ENCODE measurements at regions not wholly inside any gene's neighbourhood (a gene's known extent, or its start where the extent isn't known, plus 50 kb on each side); places are given as distances from the start of the nearest gene placed in this dataset.

- Histone ChIP-seq H3K4me3 (ENCODE audit: extremely low read depth in 1 of 4, insufficient read depth in 2 of 4, low read depth in 3 of 4, low read length in 4 of 4) (no peak overlapping the region), H3K79me1 (ENCODE audit: low read depth, low read length) (no peaks in the 10 kb centered on the region), H3K9me3 (ENCODE audit: insufficient read depth in 2 of 2, low read depth in 1 of 2, low read length in 1 of 2) (no peaks in the 10 kb centered on the region), H3K4ac (replicated peaks; ENCODE audit: insufficient read length, low read depth, low read length) (no peak overlapping the region), H3K9ac (replicated peaks in 1 of 4; ENCODE audit: extremely low read depth in 1 of 4, low read depth in 3 of 4, low read length in 3 of 4) (no peak overlapping the region), H4K91ac (replicated peaks; ENCODE audit: insufficient read length, low read length) (no peak overlapping the region), H3K56ac (replicated peaks; ENCODE audit: insufficient read length, low read depth, low read length) (no peak overlapping the region), H3K4me2 (ENCODE audit: insufficient read depth in 1 of 2, low read depth in 2 of 2, low read length in 2 of 2) (no peak overlapping the region), H3K18ac (ENCODE audit: extremely low read depth, low read length) (no peak overlapping the region), H2BK15ac (ENCODE audit: low read length) (no peak overlapping the region), H2BK120ac (replicated peaks; ENCODE audit: low read depth, low read length) (no peak overlapping the region), H4K5ac (ENCODE audit: insufficient read length, low read depth, low read length) (no peak overlapping the region), H2BK5ac (ENCODE audit: low read depth, low read length) (no peak overlapping the region), H2BK12ac (ENCODE audit: low read depth, low read length) (no peak overlapping the region), H2AFZ (ENCODE audit: low read length) (no peak overlapping the region), H3K23ac (ENCODE audit: insufficient read length) (no peak overlapping the region), H3K23me2 (ENCODE audit: low read depth, low read length) (no peaks in the 10 kb centered on the region), H2AK5ac (ENCODE audit: low read depth, low read length) (no peak overlapping the region), H3K27me3 (replicated peaks in 1 of 4; ENCODE audit: control insufficient read depth in 3 of 4, extremely low read depth in 1 of 4, insufficient read depth in 3 of 4, low read length in 3 of 4) (no peaks in the 10 kb centered on the region), H3K79me2 (ENCODE audit: control insufficient read depth in 1 of 2, insufficient read depth in 2 of 2, low read length in 2 of 2) (no peaks in the 10 kb centered on the region), H3K27ac (ENCODE audit: low read depth, low read length) (no peak overlapping the region), H3K36me3 (ENCODE audit: control insufficient read depth in 2 of 4, insufficient read depth in 4 of 4, low read length in 3 of 4) (no peaks in the 10 kb centered on the region), H2BK20ac (ENCODE audit: low read length) (no peak overlapping the region), H3K4me1 (replicated peaks in 1 of 4; ENCODE audit: control insufficient read depth in 3 of 4, insufficient read depth in 4 of 4, low read length in 3 of 4) (peaks cover 0 to 7% (median 2%) of the 10 kb centered on the region in 4 experiments; a peak in 4 of 7 replicates), H4K8ac (ENCODE audit: extremely low read depth, insufficient read depth, low read length) (no peak overlapping the region), H4K20me1 (replicated peaks in 1 of 2; ENCODE audit: control insufficient read depth in 1 of 2, insufficient read depth in 2 of 2, low read length in 2 of 2) (no peaks in the 10 kb centered on the region), H3K14ac (ENCODE audit: insufficient read length) (no peak overlapping the region)
- WGBS, 2 experiments (ENCODE audit: extremely low coverage in 1 of 2, insufficient coverage in 1 of 2, insufficient read length in 1 of 2, insufficient replicate concordance in 2 of 2, low coverage in 1 of 2, low lambda C conversion rate in 2 of 2, missing lambda C conversion rate in 1 of 2) = 86% methylated on average over 2 of the region's 2 CpGs; no CpG with 5 or more reads in 1 of the 2 experiments
- ChIA-PET POLR2A (ENCODE audit: partially characterized antibody) (no interaction called here), CTCF (ENCODE audit: partially characterized antibody) (interaction anchor here (0.6 to 7.7 kb wide), 4 partner anchors 14 to 312 kb away, joined by 3 to 32 read pairs (median 3); no protein-coding TSS in a partner anchor)
- DNase-seq (ENCODE audit: low read depth in 1 of 2, low spot score in 2 of 2) = no peak
- no peak for FAIRE-seq
- TF ChIP-seq JUN (IDR thresholded peaks at IDR 0.05; ENCODE audit: low read depth, low read length) = no peak
- TF ChIP-seq CHD2 (IDR thresholded peaks at IDR 0.05; ENCODE audit: low read length) = no peak
- TF ChIP-seq ZNF274 (IDR thresholded peaks at IDR 0.05; ENCODE audit: borderline replicate concordance, extremely low read depth, low read length) = no peak
- TF ChIP-seq KDM1A (IDR thresholded peaks at IDR 0.05; ENCODE audit: borderline replicate concordance, low read length) = no peak
- no peak for TF ChIP-seq MAFK (IDR thresholded peaks at IDR 0.05; ENCODE audit: low read depth, low read length)
- TF ChIP-seq HDAC2 (IDR thresholded peaks at IDR 0.05; ENCODE audit: borderline replicate concordance in 1 of 2, low read depth in 2 of 2, low read length in 2 of 2) = no peak
- no peak for TF ChIP-seq USF2 (IDR thresholded peaks at IDR 0.05; ENCODE audit: low read length)
- no peak for TF ChIP-seq SP2 (IDR thresholded peaks at IDR 0.05; ENCODE audit: low read length)
- TF ChIP-seq HDAC6 (IDR thresholded peaks at IDR 0.05; ENCODE audit: low read depth, low read length) = no peak
- no peak for TF ChIP-seq SIX5 (IDR thresholded peaks at IDR 0.05; ENCODE audit: low read depth, low read length)
- TF ChIP-seq SAP30 (IDR thresholded peaks at IDR 0.05; ENCODE audit: insufficient read depth, insufficient replicate concordance, low read length) = no peak
- no peak for TF ChIP-seq ATF2 (IDR thresholded peaks at IDR 0.05; ENCODE audit: low read length)
Measured at GRCh38 chr9:68599826-68600225, 59.1 kb upstream of the TMEM252 start.
